HG03521 (cell line): ENCODE measurements at regions not wholly inside any gene's neighbourhood (a gene's known extent, or its start where the extent isn't known, plus 50 kb on each side); places are given as distances from the start of the nearest gene placed in this dataset.
"Not testable (repeated sequence)": the region's sequence is repeated elsewhere in the genome, so short reads cannot be mapped to it uniquely, and the experiment has no call there.

Experiments used
- ATAC-seq: cut with Tn5 transposase; IDR thresholded peaks from one replicate; pipeline ENCODE4 v1.9.1; 2021; ENCODE audit warnings: mild to moderate bottlenecking, moderate library complexity; ENCODE audit not compliant: unreplicated experiment

GRCh38 chr4:104662269-104662668 lies 167.6 kb upstream of the CXXC4 start:
- not testable (repeated sequence) for ATAC-seq

- no peak for ATAC-seq
These were observed 182.4 kb upstream of the CXXC4 start for GRCh38 chr4:104677116-104677515.

GRCh38 chr4:104682311-104682710 lies 187.6 kb upstream of the CXXC4 start:
- no peak for ATAC-seq

- ATAC-seq, result no peak
These were observed 199.0 kb upstream of the CXXC4 start for GRCh38 chr4:104693601-104694201.

- no peak for ATAC-seq
These were observed 221.9 kb upstream of the CXXC4 start for GRCh38 chr4:104716584-104716983.

GRCh38 chr4:104719539-104720230 lies 225.0 kb upstream of the CXXC4 start:
- no peak for ATAC-seq

GRCh38 chr4:104722467-104722866 lies 227.8 kb upstream of the CXXC4 start:
- no peak for ATAC-seq

GRCh38 chr4:104726002-104726401 lies 231.3 kb upstream of the CXXC4 start:
- ATAC-seq, result no peak

GRCh38 chr4:104727643-104728042 lies 232.9 kb upstream of the CXXC4 start:
- no peak for ATAC-seq

GRCh38 chr4:104728380-104729122 lies 233.9 kb upstream of the CXXC4 start:
- no peak for ATAC-seq

GRCh38 chr4:104732766-104733165 lies 238.1 kb upstream of the CXXC4 start:
- ATAC-seq, result no peak

- no peak for ATAC-seq
These were observed 240.5 kb upstream of the CXXC4 start for GRCh38 chr4:104735174-104735573.

- ATAC-seq, result no peak
These were observed 245.5 kb upstream of the CXXC4 start for GRCh38 chr4:104740161-104740560.

GRCh38 chr4:104743215-104743653 lies 248.5 kb upstream of the CXXC4 start:
- ATAC-seq, result peak; percentile 98

- no peak for ATAC-seq
These were observed 252.9 kb upstream of the CXXC4 start for GRCh38 chr4:104747635-104748034.

GRCh38 chr4:104749062-104749461 lies 254.4 kb upstream of the CXXC4 start:
- ATAC-seq, result no peak

GRCh38 chr4:104750008-104750407 lies 255.3 kb upstream of the CXXC4 start:
- ATAC-seq, result no peak

- no peak for ATAC-seq
These were observed 256.8 kb upstream of the CXXC4 start for GRCh38 chr4:104751468-104751867.

GRCh38 chr4:104752337-104752736 lies 257.6 kb upstream of the CXXC4 start:
- peak; percentile 55 for ATAC-seq

GRCh38 chr4:104756837-104757236 lies 262.1 kb upstream of the CXXC4 start:
- peak; percentile 47 for ATAC-seq

- no peak for ATAC-seq
These were observed 263.9 kb upstream of the CXXC4 start for GRCh38 chr4:104758574-104758973.
